HepG2 (cell line): ENCODE measurements at regions not wholly inside any gene's neighbourhood (a gene's known extent, or its start where the extent isn't known, plus 50 kb on each side); places are given as distances from the start of the nearest gene placed in this dataset.

ENCODE experiments used
- ATAC-seq: fragments of 200-7000 bp; cut with Tn5 transposase; 3 replicates; pipeline ENCODE4 v1.9.1; 2020; ENCODE audit warnings: mild to moderate bottlenecking, moderate library complexity
- BruUV-seq: library from RNA; stranded (reverse); fragments of 400-500 nt; replicated peaks from 2 replicates; lab custom pipeline; 2021; lab: Mats Ljungman, UMichigan
- CTCF ChIA-PET: fragments of 300-600 bp; formaldehyde crosslinking; extraction: SDS; loops from one replicate; lab custom pipeline; 2021; ENCODE audit warnings: low total read pairs, inconsistent platforms, low intra/inter-chr PET ratio; lab: Yijun Ruan, JAX
- POLR2A ChIA-PET: fragments of 350-600 bp; sonication (Branson Sonifier 250); formaldehyde crosslinking; loops from one replicate; lab custom pipeline; 2020; ENCODE audit warnings: antibody characterized with exemption, inconsistent platforms; lab: Yijun Ruan, JAX
- DNase-seq: peaks from one replicate; pipeline ENCODE4 v3.0.0-alpha.2; 2015; ENCODE audit warnings: low spot score
- FAIRE-seq: peaks from 3 replicates; lab custom pipeline; 2011; peaks lifted over from hg19 to GRCh38; lab: Jason Lieb, UNC
- H2AFZ ChIP-seq: one replicate; pipeline ENCODE4 v1.6.1; 2011; ENCODE audit warnings: low read length, inconsistent platforms
- H3K27ac ChIP-seq: fragments of 300-600 bp; 3 replicates; pipeline ENCODE4 v1.8.0; 2011; ENCODE audit warnings: mixed run types, mild to moderate bottlenecking, mixed read lengths, low read length, inconsistent platforms; ENCODE audit not compliant: insufficient read depth; ENCODE audit errors: extremely low read length
- H3K27me3 ChIP-seq, 2 experiments: fragments of 200-600 bp in 1 of 2; 2 replicates in 1 of 2; 3 replicates in 1 of 2; pipeline versions ENCODE4 v1.6.0 to v1.8.0; 2011; ENCODE audit warnings: low read length in 2 of 2, mild to moderate bottlenecking in 2 of 2, moderate library complexity in 2 of 2, inconsistent platforms in 1 of 2; ENCODE audit not compliant: insufficient read depth in 2 of 2, control insufficient read depth in 1 of 2
- H3K36me3 ChIP-seq, 2 experiments: fragments of 200-600 bp in 1 of 2; replicated peaks in 1 of 2; 2 replicates in 1 of 2; 3 replicates in 1 of 2; pipeline versions ENCODE4 v1.5.1 to v1.8.0; 2011; ENCODE audit warnings: low read length in 2 of 2, inconsistent platforms in 1 of 2; ENCODE audit not compliant: insufficient read depth in 2 of 2, control insufficient read depth in 1 of 2
- H3K4me1 ChIP-seq: 2 replicates; pipeline ENCODE4 v1.5.1; 2012; ENCODE audit warnings: low read length, inconsistent platforms; ENCODE audit not compliant: insufficient read depth
- H3K4me2 ChIP-seq: 2 replicates; pipeline ENCODE4 v1.6.0; 2011; ENCODE audit warnings: low read depth, low read length, inconsistent platforms
- H3K4me3 ChIP-seq, 3 experiments: fragments of 200-600 bp in 1 of 3; sonication (generic), shearing (Covaris generic) in 1 of 3; replicated peaks in 1 of 3; 2 replicates each; pipeline ENCODE4 v1.5.1; 2011 to 2016; ENCODE audit warnings: low read length in 3 of 3, inconsistent platforms in 2 of 3, low read depth in 2 of 3, mild to moderate bottlenecking in 2 of 3, control low read depth in 1 of 3, mixed read lengths in 1 of 3; ENCODE audit not compliant: insufficient read depth in 1 of 3
- H3K79me2 ChIP-seq: one replicate; pipeline ENCODE4 v1.6.1; 2011; ENCODE audit warnings: low read length, inconsistent platforms; ENCODE audit not compliant: insufficient read depth
- H3K9ac ChIP-seq: 2 replicates; pipeline ENCODE4 v1.6.0; 2011; ENCODE audit warnings: mild to moderate bottlenecking, low read depth, low read length, inconsistent platforms; ENCODE audit not compliant: insufficient read depth
- H3K9me3 ChIP-seq: 2 replicates; pipeline ENCODE4 v1.5.1; 2012; ENCODE audit warnings: mild to moderate bottlenecking, low read length
- H4K20me1 ChIP-seq: 2 replicates; pipeline ENCODE4 v1.6.0; 2011; ENCODE audit warnings: inconsistent platforms, mild to moderate bottlenecking, low read length, moderate library complexity; ENCODE audit not compliant: insufficient read depth
- EHMT2 ChIP-seq: fragments of 200-600 bp; sonication (generic); IDR thresholded peaks from 2 replicates; pipeline ENCODE4 v1.7.0; 2017; ENCODE audit warnings: antibody characterized with exemption, low read depth, low read length, borderline replicate concordance
- MAFG ChIP-seq: sonication (generic); formaldehyde crosslinking; IDR thresholded peaks from 2 replicates; pipeline ENCODE4 v1.5.1; 2020; ENCODE audit warnings: mild to moderate bottlenecking, missing genetic modification reagents
- PAWR ChIP-seq: sonication (generic); formaldehyde crosslinking; IDR thresholded peaks from 2 replicates; pipeline ENCODE4 v1.4.0; 2020; ENCODE audit warnings: missing genetic modification reagents, mild to moderate bottlenecking, borderline replicate concordance
- PRMT3 ChIP-seq: sonication (generic); formaldehyde crosslinking; IDR thresholded peaks from 2 replicates; pipeline ENCODE4 v1.8.1; 2022; ENCODE audit warnings: low read depth, mild to moderate bottlenecking, moderate library complexity, missing genetic modification reagents, borderline replicate concordance
- PRPF4 ChIP-seq: fragments of 200-400 bp; formaldehyde crosslinking; IDR thresholded peaks from 2 replicates; pipeline ENCODE4 v1.6.1; 2016; ENCODE audit warnings: low read length, low read depth; ENCODE audit not compliant: poor library complexity, severe bottlenecking
- SIN3B ChIP-seq: fragments of 150-350 bp; IDR thresholded peaks from 2 replicates; pipeline ENCODE4 v1.6.1; 2014; ENCODE audit warnings: low read length
- SRSF9 ChIP-seq: fragments of 200-400 bp; formaldehyde crosslinking; IDR thresholded peaks from 2 replicates; pipeline ENCODE4 v1.6.1; 2018; ENCODE audit warnings: borderline replicate concordance, mild to moderate bottlenecking, low read depth, low read length; ENCODE audit not compliant: insufficient read depth, poor library complexity, severe bottlenecking
- ZNF230 ChIP-seq: sonication (generic); formaldehyde crosslinking; IDR thresholded peaks from 2 replicates; pipeline ENCODE4 v1.4.0; 2020; ENCODE audit warnings: mild to moderate bottlenecking, missing genetic modification reagents
- ZNF850 ChIP-seq: sonication (generic); formaldehyde crosslinking; conservative IDR thresholded peaks from 2 replicates; pipeline ENCODE4 v1.9.0; 2021; ENCODE audit warnings: mild to moderate bottlenecking, missing genetic modification reagents
- WGBS: methylation state at CpG from one replicate; pipeline ENCODE4 v1.1.6; 2017; ENCODE audit warnings: low lambda C conversion rate; 5-methylcytosine and 5-hydroxymethylcytosine counted together
- in situ Hi-C: cut with HindIII; loops from 2 replicates; pipeline ENCODE4 v1.10.0; 2017; ENCODE audit warnings: low pct_unique_long_range_greater_than_20kb; ENCODE audit not compliant: extremely low pct_ligation_motif_present
- intact Hi-C: fragments of 100-400 bp; cut with micrococcal nuclease; formaldehyde crosslinking; loops from one replicate; pipeline ENCODE4 v1.10.0; 2022; ENCODE audit not compliant: unreplicated experiment

DNA sequence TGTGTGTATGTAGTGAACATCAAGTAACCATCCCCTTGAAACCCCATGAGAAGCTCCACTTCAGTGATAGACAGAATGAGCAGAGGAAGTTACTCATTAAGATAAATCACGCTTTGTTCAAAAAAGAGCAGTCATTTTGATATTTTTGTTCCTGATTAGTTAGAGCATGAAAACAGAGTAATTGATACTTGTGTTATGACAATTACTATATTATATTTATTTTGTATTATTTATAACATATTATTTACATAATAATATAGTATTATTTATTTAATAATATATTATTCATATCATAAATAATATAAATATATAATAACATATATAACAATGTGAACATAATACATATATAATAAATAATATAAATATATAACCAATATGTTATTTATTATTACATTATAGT, 580.9 kb downstream of the SOX5 start:
- in situ Hi-C loops (no loop called here), intact Hi-C loops (no loop called here)
- Histone ChIP-seq H4K20me1 (no peaks in the 10 kb centered on the region), H3K9ac (no peak overlapping the region), H3K4me2 (no peak overlapping the region), H3K4me3 (no peak overlapping the region), H3K36me3 (no peaks in the 10 kb centered on the region), H3K4me1 (no peaks in the 10 kb centered on the region), H3K27ac (no peak overlapping the region), H3K27me3 (no peaks in the 10 kb centered on the region), H2AFZ (no peak overlapping the region), H3K9me3 (no peaks in the 10 kb centered on the region), H3K79me2 (no peaks in the 10 kb centered on the region)
- ATAC-seq (no peak), DNase-seq (no peak), FAIRE-seq (no peak)
- ChIA-PET CTCF (no interaction called here), POLR2A (no interaction called here)
- BruUV-seq = no TSS peak
- no peak for TF ChIP-seq EHMT2
- 10% methylated on average over 1 of the region's 1 CpG for WGBS

DNA sequence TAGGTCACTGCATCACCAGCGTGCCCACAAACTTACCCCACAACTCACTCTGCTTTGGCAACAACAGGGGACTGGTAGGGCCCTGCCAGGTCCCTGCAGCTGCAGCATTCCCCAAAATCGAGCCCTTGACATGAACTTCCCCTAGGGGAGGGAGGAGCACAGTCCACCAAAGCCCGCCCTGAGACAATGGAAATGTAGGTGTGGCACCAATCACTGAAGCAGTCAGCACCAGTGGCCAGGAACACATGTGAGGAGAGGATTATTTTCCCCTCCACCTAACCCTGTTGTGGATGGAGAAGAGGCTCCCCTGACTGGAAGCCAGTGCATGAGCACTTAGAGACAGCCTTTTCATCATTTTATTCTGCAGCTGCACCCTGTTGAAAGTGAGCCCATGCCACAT, 573.8 kb downstream of the SOX5 start:
- no TSS peak for BruUV-seq
- 20% methylated on average over 1 of the region's 3 CpGs for WGBS

More for the DNA sequence above, 573.8 kb downstream of the SOX5 start:
- peaks cover 6% of the 10 kb centered on the region for H3K4me1 ChIP-seq
- ATAC-seq (no peak), DNase-seq (no peak), FAIRE-seq (no peak)
- H3K27me3 ChIP-seq = no peaks in the 10 kb centered on the region
- intact Hi-C loops = loop anchor here (1.0 kb wide), 1 partner anchor 170 kb away; no protein-coding TSS in a partner anchor
- H3K4me2 ChIP-seq = no peak overlapping the region
- H3K9ac ChIP-seq = no peak overlapping the region
- H3K9me3 ChIP-seq = peaks cover 16% of the 10 kb centered on the region; the same call in 1 of the 2 replicates
- no peaks in the 10 kb centered on the region for H3K36me3 ChIP-seq
- ChIA-PET POLR2A (no interaction called here), CTCF (interaction anchor here (0.7 kb wide), 1 partner anchor 170 kb away, joined by 3 read pairs; no protein-coding TSS in a partner anchor)
- H4K20me1 ChIP-seq = no peaks in the 10 kb centered on the region
- in situ Hi-C loops = no loop called here
- no peak overlapping the region for H3K27ac ChIP-seq
- no peak for TF ChIP-seq SIN3B
- TF ChIP-seq PRPF4 = no peak
- TF ChIP-seq ZNF230 = no peak
- TF ChIP-seq PRMT3 (CRISPR knock-in tag) = no peak
- TF ChIP-seq ZNF850 (CRISPR knock-in tag) = no peak
- TF ChIP-seq PAWR (CRISPR knock-in tag) = no peak
- TF ChIP-seq SRSF9 = no peak
- no peak for TF ChIP-seq MAFG
- no peak overlapping the region for H3K4me3 ChIP-seq
- no peaks in the 10 kb centered on the region for H3K79me2 ChIP-seq
- no peak overlapping the region for H2AFZ ChIP-seq
